ENCODE measurements at regions not wholly inside any gene's neighbourhood (a gene's known extent, or its start where the extent isn't known, plus 50 kb on each side); places are given as distances from the start of the nearest gene placed in this dataset.

- Histone ChIP-seq H3K9me3 (ENCODE audit: control insufficient read depth in 1 of 2, low read length in 2 of 2) (no peaks in the 10 kb centered on the region), H3K27me3 (ENCODE audit: low read depth, low read length) (no peaks in the 10 kb centered on the region), H3K4me3 (ENCODE audit: low read depth in 1 of 2, low read length in 2 of 2) (no peak overlapping the region), H3K36me3 (ENCODE audit: control insufficient read depth in 1 of 2, insufficient read depth in 2 of 2, low read length in 2 of 2) (no peaks in the 10 kb centered on the region), H3K27ac (ENCODE audit: low read length) (no peak overlapping the region), H3K4me1 (ENCODE audit: control insufficient read depth in 1 of 2, insufficient read depth in 2 of 2, low read length in 2 of 2) (peaks cover 0 to 7% of the 10 kb centered on the region in 2 donors)
These were observed 138.1 kb downstream of the NOC3L start for GRCh38 chr10:94224656-94225055.

GRCh38 chr10:94225589-94225988 is 137.2 kb downstream of the NOC3L start:
- Histone ChIP-seq H3K36me3 (ENCODE audit: control insufficient read depth in 1 of 2, insufficient read depth in 2 of 2, low read length in 2 of 2) (no peaks in the 10 kb centered on the region), H3K9me3 (ENCODE audit: control insufficient read depth in 1 of 2, low read length in 2 of 2) (no peaks in the 10 kb centered on the region), H3K27ac (ENCODE audit: low read length) (no peak overlapping the region)

GRCh38 chr10:94230134-94230785 is 132.5 kb downstream of the NOC3L start:
- H3K4me3 ChIP-seq (ENCODE audit: low read depth in 1 of 2, low read length in 2 of 2) = no peak overlapping the region
- peaks cover 0 to 4% of the 10 kb centered on the region in 2 donors for H3K36me3 ChIP-seq (ENCODE audit: control insufficient read depth in 1 of 2, insufficient read depth in 2 of 2, low read length in 2 of 2)
- H3K9me3 ChIP-seq (ENCODE audit: control insufficient read depth in 1 of 2, low read length in 2 of 2) = no peaks in the 10 kb centered on the region
- H3K27ac ChIP-seq (ENCODE audit: low read length) = no peak overlapping the region
- no peaks in the 10 kb centered on the region for H3K4me1 ChIP-seq (ENCODE audit: control insufficient read depth in 1 of 2, insufficient read depth in 2 of 2, low read length in 2 of 2)
- H3K27me3 ChIP-seq (ENCODE audit: low read depth, low read length) = no peaks in the 10 kb centered on the region

More at GRCh38 chr10:94225589-94225988, 137.2 kb downstream of the NOC3L start:
- Histone ChIP-seq H3K4me3 (ENCODE audit: low read depth in 1 of 2, low read length in 2 of 2) (no peak overlapping the region), H3K4me1 (ENCODE audit: control insufficient read depth in 1 of 2, insufficient read depth in 2 of 2, low read length in 2 of 2) (peaks cover 0 to 7% of the 10 kb centered on the region in 2 donors), H3K27me3 (ENCODE audit: low read depth, low read length) (no peaks in the 10 kb centered on the region)

- Histone ChIP-seq H3K4me1 (ENCODE audit: control insufficient read depth in 1 of 2, insufficient read depth in 2 of 2, low read length in 2 of 2) (no peaks in the 10 kb centered on the region), H3K9me3 (ENCODE audit: control insufficient read depth in 1 of 2, low read length in 2 of 2) (no peaks in the 10 kb centered on the region), H3K36me3 (ENCODE audit: control insufficient read depth in 1 of 2, insufficient read depth in 2 of 2, low read length in 2 of 2) (peaks cover 4% of the 10 kb centered on the region in 2 donors), H3K27me3 (ENCODE audit: low read depth, low read length) (no peaks in the 10 kb centered on the region), H3K27ac (ENCODE audit: low read length) (no peak overlapping the region), H3K4me3 (ENCODE audit: low read depth in 1 of 2, low read length in 2 of 2) (no peak overlapping the region)
These were observed 129.9 kb downstream of the NOC3L start for GRCh38 chr10:94232711-94233383.

- peaks cover 4% of the 10 kb centered on the region in 2 donors for H3K36me3 ChIP-seq (ENCODE audit: control insufficient read depth in 1 of 2, insufficient read depth in 2 of 2, low read length in 2 of 2)
- H3K27me3 ChIP-seq (ENCODE audit: low read depth, low read length) = no peaks in the 10 kb centered on the region
- no peaks in the 10 kb centered on the region for H3K4me1 ChIP-seq (ENCODE audit: control insufficient read depth in 1 of 2, insufficient read depth in 2 of 2, low read length in 2 of 2)
- no peaks in the 10 kb centered on the region for H3K9me3 ChIP-seq (ENCODE audit: control insufficient read depth in 1 of 2, low read length in 2 of 2)
- no peak overlapping the region for H3K27ac ChIP-seq (ENCODE audit: low read length)
- H3K4me3 ChIP-seq (ENCODE audit: low read depth in 1 of 2, low read length in 2 of 2) = no peak overlapping the region
These were observed 127.3 kb downstream of the NOC3L start for GRCh38 chr10:94235461-94235860.

GRCh38 chr10:94238006-94238617 is 124.6 kb downstream of the NOC3L start:
- Histone ChIP-seq H3K4me1 (ENCODE audit: control insufficient read depth in 1 of 2, insufficient read depth in 2 of 2, low read length in 2 of 2) (no peaks in the 10 kb centered on the region), H3K27me3 (ENCODE audit: low read depth, low read length) (no peaks in the 10 kb centered on the region), H3K9me3 (ENCODE audit: control insufficient read depth in 1 of 2, low read length in 2 of 2) (no peaks in the 10 kb centered on the region), H3K27ac (ENCODE audit: low read length) (no peak overlapping the region), H3K36me3 (ENCODE audit: control insufficient read depth in 1 of 2, insufficient read depth in 2 of 2, low read length in 2 of 2) (peaks cover 4 to 7% of the 10 kb centered on the region in 2 donors), H3K4me3 (ENCODE audit: low read depth in 1 of 2, low read length in 2 of 2) (no peak overlapping the region)

- no peaks in the 10 kb centered on the region for H3K9me3 ChIP-seq (ENCODE audit: control insufficient read depth in 1 of 2, low read length in 2 of 2)
- H3K4me3 ChIP-seq (ENCODE audit: low read depth in 1 of 2, low read length in 2 of 2) = no peak overlapping the region
- H3K4me1 ChIP-seq (ENCODE audit: control insufficient read depth in 1 of 2, insufficient read depth in 2 of 2, low read length in 2 of 2) = no peaks in the 10 kb centered on the region
- no peak overlapping the region for H3K27ac ChIP-seq (ENCODE audit: low read length)
- peaks cover 0 to 7% of the 10 kb centered on the region in 2 donors for H3K36me3 ChIP-seq (ENCODE audit: control insufficient read depth in 1 of 2, insufficient read depth in 2 of 2, low read length in 2 of 2)
- no peaks in the 10 kb centered on the region for H3K27me3 ChIP-seq (ENCODE audit: low read depth, low read length)
These were observed 123.0 kb downstream of the NOC3L start for GRCh38 chr10:94239696-94240095.

- Histone ChIP-seq H3K4me3 (ENCODE audit: low read depth in 1 of 2, low read length in 2 of 2) (no peak overlapping the region), H3K27me3 (ENCODE audit: low read depth, low read length) (no peaks in the 10 kb centered on the region), H3K36me3 (ENCODE audit: control insufficient read depth in 1 of 2, insufficient read depth in 2 of 2, low read length in 2 of 2) (peaks cover 0 to 7% of the 10 kb centered on the region in 2 donors), H3K27ac (ENCODE audit: low read length) (no peak overlapping the region), H3K4me1 (ENCODE audit: control insufficient read depth in 1 of 2, insufficient read depth in 2 of 2, low read length in 2 of 2) (no peaks in the 10 kb centered on the region), H3K9me3 (ENCODE audit: control insufficient read depth in 1 of 2, low read length in 2 of 2) (no peaks in the 10 kb centered on the region)
These were observed 122.2 kb downstream of the NOC3L start for GRCh38 chr10:94240491-94240890.

- peaks cover 2 to 7% of the 10 kb centered on the region in 2 donors for H3K36me3 ChIP-seq (ENCODE audit: control insufficient read depth in 1 of 2, insufficient read depth in 2 of 2, low read length in 2 of 2)
- H3K9me3 ChIP-seq (ENCODE audit: control insufficient read depth in 1 of 2, low read length in 2 of 2) = no peaks in the 10 kb centered on the region
- no peak overlapping the region for H3K27ac ChIP-seq (ENCODE audit: low read length)
- no peaks in the 10 kb centered on the region for H3K27me3 ChIP-seq (ENCODE audit: low read depth, low read length)
- H3K4me3 ChIP-seq (ENCODE audit: low read depth in 1 of 2, low read length in 2 of 2) = no peak overlapping the region
- no peaks in the 10 kb centered on the region for H3K4me1 ChIP-seq (ENCODE audit: control insufficient read depth in 1 of 2, insufficient read depth in 2 of 2, low read length in 2 of 2)
These were observed 121.8 kb downstream of the NOC3L start for GRCh38 chr10:94240901-94241300.

- Histone ChIP-seq H3K9me3 (ENCODE audit: control insufficient read depth in 1 of 2, low read length in 2 of 2) (no peaks in the 10 kb centered on the region), H3K36me3 (ENCODE audit: control insufficient read depth in 1 of 2, insufficient read depth in 2 of 2, low read length in 2 of 2) (peaks cover 5 to 14% of the 10 kb centered on the region in 2 donors), H3K4me1 (ENCODE audit: control insufficient read depth in 1 of 2, insufficient read depth in 2 of 2, low read length in 2 of 2) (no peaks in the 10 kb centered on the region), H3K4me3 (ENCODE audit: low read depth in 1 of 2, low read length in 2 of 2) (no peak overlapping the region), H3K27me3 (ENCODE audit: low read depth, low read length) (no peaks in the 10 kb centered on the region), H3K27ac (ENCODE audit: low read length) (no peak overlapping the region)
These were observed 111.6 kb downstream of the NOC3L start for GRCh38 chr10:94251098-94251497.

- H3K4me3 ChIP-seq (ENCODE audit: low read depth in 1 of 2, low read length in 2 of 2) = no peak overlapping the region
- H3K9me3 ChIP-seq (ENCODE audit: control insufficient read depth in 1 of 2, low read length in 2 of 2) = no peaks in the 10 kb centered on the region
- peaks cover under 1 to 9% of the 10 kb centered on the region in 2 donors for H3K36me3 ChIP-seq (ENCODE audit: control insufficient read depth in 1 of 2, insufficient read depth in 2 of 2, low read length in 2 of 2)
- no peak overlapping the region for H3K27ac ChIP-seq (ENCODE audit: low read length)
- no peaks in the 10 kb centered on the region for H3K4me1 ChIP-seq (ENCODE audit: control insufficient read depth in 1 of 2, insufficient read depth in 2 of 2, low read length in 2 of 2)
- no peaks in the 10 kb centered on the region for H3K27me3 ChIP-seq (ENCODE audit: low read depth, low read length)
These were observed 111.2 kb downstream of the NOC3L start for GRCh38 chr10:94251568-94251967.
